ENCODE measurements at regions not wholly inside any gene's neighbourhood (a gene's known extent, or its start where the extent isn't known, plus 50 kb on each side); places are given as distances from the start of the nearest gene placed in this dataset.

- CTCF ChIA-PET, result no interaction called here
- no peak for TF ChIP-seq CTCF (IDR thresholded peaks at IDR 0.05; ENCODE audit: control extremely low read depth, extremely low read depth, low read depth, missing control alignments)
- DNase-seq (ENCODE audit: extremely low spot score), result no peak
- POLR2A ChIA-PET, result no interaction called here
Observed at GRCh38 chr5:2001300-2001699, 118.6 kb upstream of the IRX4 start.

GRCh38 chr5:2000591-2000990, 117.9 kb upstream of the IRX4 start:
- TF ChIP-seq CTCF (IDR thresholded peaks at IDR 0.05; ENCODE audit: control extremely low read depth, extremely low read depth, low read depth, missing control alignments), result no peak
- CTCF ChIA-PET, result no interaction called here
- DNase-seq (ENCODE audit: extremely low spot score), result no peak
- POLR2A ChIA-PET, result no interaction called here

GRCh38 chr5:1999794-2000193, 117.1 kb upstream of the IRX4 start:
- ChIA-PET CTCF (no interaction called here), POLR2A (no interaction called here)
- no peak for TF ChIP-seq CTCF (IDR thresholded peaks at IDR 0.05; ENCODE audit: control extremely low read depth, extremely low read depth, low read depth, missing control alignments)
- no peak for DNase-seq (ENCODE audit: extremely low spot score)

- CTCF ChIA-PET, result no interaction called here
- TF ChIP-seq CTCF (IDR thresholded peaks at IDR 0.05; ENCODE audit: control extremely low read depth, extremely low read depth, low read depth, missing control alignments), result no peak
- POLR2A ChIA-PET, result no interaction called here
- DNase-seq (ENCODE audit: extremely low spot score), result no peak
Observed at GRCh38 chr5:1998716-1999317, 116.1 kb upstream of the IRX4 start.

GRCh38 chr5:1998348-1998669, 115.6 kb upstream of the IRX4 start:
- ChIA-PET CTCF (no interaction called here), POLR2A (no interaction called here)
- no peak for DNase-seq (ENCODE audit: extremely low spot score)
- TF ChIP-seq CTCF (IDR thresholded peaks at IDR 0.05; ENCODE audit: control extremely low read depth, extremely low read depth, low read depth, missing control alignments), result no peak

- POLR2A ChIA-PET, result no interaction called here
- no peak for TF ChIP-seq CTCF (IDR thresholded peaks at IDR 0.05; ENCODE audit: control extremely low read depth, extremely low read depth, low read depth, missing control alignments)
- CTCF ChIA-PET, result no interaction called here
- no peak for DNase-seq (ENCODE audit: extremely low spot score)
Observed at GRCh38 chr5:1997640-1998347, 115.1 kb upstream of the IRX4 start.
